Adrenal gland (tissue), 9 donors: ENCODE measurements at regions not wholly inside any gene's neighbourhood (a gene's known extent, or its start where the extent isn't known, plus 50 kb on each side); places are given as distances from the start of the nearest gene placed in this dataset.

ENCODE experiments used
- DNase-seq, 7 donors: peaks; one replicate each; pipeline ENCODE4 v3.0.0-alpha.2; 2019 to 2020
- H3K27ac ChIP-seq, 5 donors: fragments of 200-600 bp; sonication (generic) in 4 of 5; 1 replicate in 3 of 5; 2 replicates in 2 of 5; pipeline versions ENCODE4 v1.5.1 to v1.8.0; 2016 to 2020; ENCODE audit warnings: mild to moderate bottlenecking in 1 of 5
- H3K27me3 ChIP-seq: fragments of 200-600 bp; 2 replicates; pipeline ENCODE4 v1.8.0; 2021
- H3K36me3 ChIP-seq, 2 donors: fragments of 200-600 bp; replicated peaks in 1 of 2; 1 replicate in 1 of 2; 2 replicates in 1 of 2; pipeline versions ENCODE4 v1.5.1 to v1.8.0; 2018 to 2022
- H3K4me1 ChIP-seq, 2 donors: fragments of 200-600 bp; replicated peaks in 1 of 2; 1 replicate in 1 of 2; 2 replicates in 1 of 2; pipeline versions ENCODE4 v1.5.1 to v1.8.0; 2018 to 2021
- H3K4me3 ChIP-seq, 4 donors: fragments of 200-600 bp; sonication (generic) in 3 of 4; one replicate each; pipeline ENCODE4 v1.5.1; 2016 to 2018
- H3K9me3 ChIP-seq, 3 donors: fragments of 200-600 bp; sonication (generic) in 1 of 3; replicated peaks in 1 of 3; 1 replicate in 2 of 3; 2 replicates in 1 of 3; pipeline versions ENCODE4 v1.5.1 to v1.8.0; 2016 to 2021
- CTCF ChIP-seq, 6 experiments: fragments of 450-650 bp in 4 of 6; fragments of 200-600 bp in 2 of 6; sonication (generic) in 1 of 6; IDR thresholded peaks; 1 replicate in 5 of 6; 2 replicates in 1 of 6; pipeline versions ENCODE4 v1.5.1 to v1.8.0; 2016 to 2021; ENCODE audit warnings: antibody characterized with exemption in 6 of 6, mild to moderate bottlenecking in 2 of 6, moderate library complexity in 1 of 6
- POLR2A ChIP-seq, 2 donors: fragments of 450-650 bp; IDR thresholded peaks; one replicate each; pipeline ENCODE4 v1.6.1; 2017; ENCODE audit warnings: antibody characterized with exemption in 2 of 2, mild to moderate bottlenecking in 2 of 2, moderate library complexity in 1 of 2
- WGBS, 4 donors: extraction: QIAGEN DNeasy Blood & Tissue Kit in 2 of 4; methylation state at CpG; one replicate each; pipeline versions ENCODE4 v1.1.5 to v1.1.7; 2013 to 2017; 5-methylcytosine and 5-hydroxymethylcytosine counted together
- intact Hi-C, 2 donors: fragments of 100-400 bp; cut with DNase I; formaldehyde crosslinking; loops; one replicate each; pipeline versions ENCODE4 v1.14.1 to v1.15.0; 2022 to 2023
- donor health status: healthy with polysubstance abuse.
- donor health status: Bipolar disorder and iron deficiency.
- donor health status: DM: yes; HTN: yes; CAD: no.
- donor health status: DM: no; HTN: no; CAD: no.
- donor health status: DM: no; HTN: no; CAD: no.

GRCh38 chr20:62583424-62583920, 58.8 kb upstream of the SLCO4A1 start:
- intact Hi-C loops: no loop called here
- TF ChIP-seq CTCF (IDR thresholded peaks at IDR 0.05): no peak
- TF ChIP-seq POLR2A (IDR thresholded peaks at IDR 0.05): no peak
- DNase-seq: peak in 2 of 7 donors; percentile 20 to 34
- Histone ChIP-seq H3K27me3 (peaks cover 20% of the 10 kb centered on the region), H3K4me3 (no peak overlapping the region), H3K36me3 (no peaks in the 10 kb centered on the region), H3K9me3 (no peaks in the 10 kb centered on the region), H3K27ac (no peak overlapping the region), H3K4me1 (peaks cover 0 to 7% of the 10 kb centered on the region in 2 donors)
- WGBS, 4 donors: 42 to 48% (median 45%) methylated on average over 12 of the region's 12 CpGs

GRCh38 chr20:62584671-62585460, 57.4 kb upstream of the SLCO4A1 start:
- WGBS, 4 donors: 54 to 62% (median 57%) methylated on average over 13 to 16 of the region's 16 CpGs
- Histone ChIP-seq H3K27me3 (peaks cover 16% of the 10 kb centered on the region), H3K27ac (no peak overlapping the region), H3K9me3 (no peaks in the 10 kb centered on the region), H3K4me3 (no peak overlapping the region), H3K4me1 (peaks cover 0 to 12% of the 10 kb centered on the region in 2 donors), H3K36me3 (no peaks in the 10 kb centered on the region)
- TF ChIP-seq CTCF (IDR thresholded peaks at IDR 0.05) (no peak), POLR2A (IDR thresholded peaks at IDR 0.05) (no peak)
- intact Hi-C loops: no loop called here
- no peak for DNase-seq

- Histone ChIP-seq H3K36me3 (no peaks in the 10 kb centered on the region), H3K27ac (no peak overlapping the region), H3K4me3 (no peak overlapping the region), H3K4me1 (peaks cover 0 to 12% of the 10 kb centered on the region in 2 donors), H3K9me3 (no peaks in the 10 kb centered on the region), H3K27me3 (peaks cover 10% of the 10 kb centered on the region)
- intact Hi-C loops: no loop called here
- TF ChIP-seq CTCF (IDR thresholded peaks at IDR 0.05) (no peak), POLR2A (IDR thresholded peaks at IDR 0.05) (no peak)
- DNase-seq: no peak
- 59 to 73% (median 67%) methylated on average over 11 to 22 of the region's 22 CpGs for WGBS, 4 donors
These were observed 56.8 kb upstream of the SLCO4A1 start for GRCh38 chr20:62585461-62585970.

- no peak overlapping the region for H3K27ac ChIP-seq
- WGBS, 4 donors: 49 to 63% (median 55%) methylated on average over 7 to 8 of the region's 8 CpGs
- peaks cover 0 to 12% of the 10 kb centered on the region in 2 donors for H3K4me1 ChIP-seq
- TF ChIP-seq CTCF (IDR thresholded peaks at IDR 0.05): no peak
- no peak for TF ChIP-seq POLR2A (IDR thresholded peaks at IDR 0.05)
- no peak overlapping the region for H3K4me3 ChIP-seq
- DNase-seq: no peak
- no peaks in the 10 kb centered on the region for H3K9me3 ChIP-seq
- peaks cover 6% of the 10 kb centered on the region for H3K27me3 ChIP-seq
- H3K36me3 ChIP-seq: no peaks in the 10 kb centered on the region
- intact Hi-C loops: no loop called here
These were observed 55.5 kb upstream of the SLCO4A1 start for GRCh38 chr20:62586799-62587198.
